ENCODE measurements at regions not wholly inside any gene's neighbourhood (a gene's known extent, or its start where the extent isn't known, plus 50 kb on each side); places are given as distances from the start of the nearest gene placed in this dataset.

DNA sequence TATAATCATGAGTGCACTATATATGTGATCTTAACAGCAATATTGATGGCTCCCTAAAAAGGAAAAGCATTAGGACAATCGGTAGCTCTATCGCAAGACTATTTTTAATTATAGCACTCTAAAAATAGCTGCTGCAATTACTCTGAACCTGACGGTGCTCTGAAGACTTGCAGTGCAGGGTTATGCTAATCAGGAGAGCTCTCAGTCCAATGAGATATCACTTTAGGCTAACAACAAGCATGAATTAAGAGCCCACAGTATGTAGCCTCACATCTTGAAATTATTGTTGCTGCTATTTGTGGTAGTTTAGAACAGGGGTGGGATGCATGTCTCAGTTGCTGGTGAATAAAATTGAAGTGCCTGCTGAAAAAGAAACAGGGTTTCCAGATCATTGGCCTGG, 515.8 kb upstream of the AKR1E2 start:
- no peak for ATAC-seq (replicated peaks in 1 of 2)

DNA sequence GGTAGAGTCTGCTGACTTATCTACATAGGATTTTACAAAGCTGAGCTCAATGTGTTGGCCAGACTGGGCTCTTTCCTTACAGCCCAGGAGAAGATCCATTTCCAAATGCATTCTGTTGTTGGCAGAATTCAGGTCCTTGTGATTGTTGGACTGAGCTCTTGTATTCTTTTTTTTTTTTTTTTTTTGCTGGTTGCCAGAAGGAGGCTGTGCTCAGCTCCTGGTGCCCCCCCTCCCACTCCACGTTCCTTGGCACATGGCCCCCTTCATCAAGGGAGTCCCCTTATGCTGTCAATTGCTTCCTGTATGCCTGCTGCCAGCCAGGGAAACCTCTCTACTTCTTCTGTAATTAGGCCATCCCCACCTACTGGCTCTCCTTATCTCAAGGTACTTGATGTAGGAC, 518.1 kb upstream of the AKR1E2 start:
- no peak overlapping the region for H3K4me3 Mint-ChIP-seq
- DNase-seq (no peak), ATAC-seq (replicated peaks in 1 of 2) (no peak)
- H3K27me3 Mint-ChIP-seq (ENCODE audit: low read depth) = peaks cover 20% of the 10 kb centered on the region
- H3K4me1 Mint-ChIP-seq (ENCODE audit: low read depth) = no peaks in the 10 kb centered on the region
- H3K9me3 Mint-ChIP-seq = peaks cover 0 to 4% of the 10 kb centered on the region in 2 donors
- no peak overlapping the region for H3K27ac Mint-ChIP-seq
- H3K36me3 Mint-ChIP-seq (ENCODE audit: insufficient read depth in 2 of 2) = no peaks in the 10 kb centered on the region

More for the DNA sequence above, 515.8 kb upstream of the AKR1E2 start:
- Mint-ChIP-seq H3K4me3 (no peak overlapping the region), H3K36me3 (ENCODE audit: insufficient read depth in 2 of 2) (no peaks in the 10 kb centered on the region), H3K27ac (no peak overlapping the region), H3K9me3 (peaks cover 0 to 5% of the 10 kb centered on the region in 2 donors), H3K4me1 (ENCODE audit: low read depth) (no peaks in the 10 kb centered on the region), H3K27me3 (ENCODE audit: low read depth) (peaks cover 14% of the 10 kb centered on the region)
- DNase-seq = no peak

DNA sequence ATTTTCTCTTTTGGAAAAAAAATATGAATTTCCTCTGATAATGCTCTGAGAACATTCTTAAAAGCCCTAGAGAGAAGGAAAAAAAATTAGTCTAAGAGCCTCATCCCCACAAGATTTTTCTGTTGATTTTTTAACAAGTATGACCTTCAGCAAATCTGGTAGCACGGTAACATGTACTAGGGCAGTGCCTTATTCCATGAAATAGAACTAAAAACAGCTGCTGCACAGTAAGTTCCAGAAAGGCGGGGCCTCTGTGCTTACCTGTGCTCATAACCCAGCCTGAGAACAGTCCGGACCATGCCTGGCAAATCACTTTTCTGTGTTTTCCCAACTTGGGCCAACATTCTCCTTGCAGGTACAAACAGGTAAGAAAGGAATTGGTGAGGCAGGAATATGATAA, 519.1 kb upstream of the AKR1E2 start:
- Mint-ChIP-seq H3K9me3 (peaks cover 0 to 4% of the 10 kb centered on the region in 2 donors), H3K27ac (no peak overlapping the region), H3K4me3 (no peak overlapping the region), H3K4me1 (ENCODE audit: low read depth) (no peaks in the 10 kb centered on the region), H3K36me3 (ENCODE audit: insufficient read depth in 2 of 2) (no peaks in the 10 kb centered on the region), H3K27me3 (ENCODE audit: low read depth) (peaks cover 20% of the 10 kb centered on the region)
- DNase-seq = no peak
- ATAC-seq (replicated peaks in 1 of 2) = no peak

DNA sequence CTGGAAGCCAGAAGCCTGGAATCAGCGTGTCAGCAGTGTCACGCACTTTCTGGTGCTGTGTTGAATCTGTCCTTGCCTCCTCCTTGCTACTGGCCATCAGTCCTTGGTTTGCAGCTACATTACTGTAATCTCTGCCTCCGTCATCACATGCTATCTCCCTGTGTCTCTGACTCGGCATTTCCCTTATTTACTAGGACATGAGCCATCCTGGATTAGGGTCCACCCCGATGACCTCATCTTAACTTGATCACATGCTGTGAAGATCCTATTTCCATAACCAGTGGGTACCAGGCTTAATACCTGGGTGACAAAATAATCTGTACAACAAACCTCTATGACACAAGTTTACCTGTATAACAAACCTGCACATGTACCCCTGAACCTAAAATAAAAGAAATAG, 518.0 kb upstream of the KLF6 start:
- no peak for DNase-seq
- Mint-ChIP-seq H3K4me3 (no peak overlapping the region), H3K9me3 (no peaks in the 10 kb centered on the region), H3K27me3 (ENCODE audit: low read depth) (peaks cover 6% of the 10 kb centered on the region), H3K27ac (no peak overlapping the region), H3K4me1 (ENCODE audit: low read depth) (no peaks in the 10 kb centered on the region), H3K36me3 (ENCODE audit: insufficient read depth in 2 of 2) (no peaks in the 10 kb centered on the region)
- ATAC-seq (replicated peaks in 1 of 2) = no peak

DNA sequence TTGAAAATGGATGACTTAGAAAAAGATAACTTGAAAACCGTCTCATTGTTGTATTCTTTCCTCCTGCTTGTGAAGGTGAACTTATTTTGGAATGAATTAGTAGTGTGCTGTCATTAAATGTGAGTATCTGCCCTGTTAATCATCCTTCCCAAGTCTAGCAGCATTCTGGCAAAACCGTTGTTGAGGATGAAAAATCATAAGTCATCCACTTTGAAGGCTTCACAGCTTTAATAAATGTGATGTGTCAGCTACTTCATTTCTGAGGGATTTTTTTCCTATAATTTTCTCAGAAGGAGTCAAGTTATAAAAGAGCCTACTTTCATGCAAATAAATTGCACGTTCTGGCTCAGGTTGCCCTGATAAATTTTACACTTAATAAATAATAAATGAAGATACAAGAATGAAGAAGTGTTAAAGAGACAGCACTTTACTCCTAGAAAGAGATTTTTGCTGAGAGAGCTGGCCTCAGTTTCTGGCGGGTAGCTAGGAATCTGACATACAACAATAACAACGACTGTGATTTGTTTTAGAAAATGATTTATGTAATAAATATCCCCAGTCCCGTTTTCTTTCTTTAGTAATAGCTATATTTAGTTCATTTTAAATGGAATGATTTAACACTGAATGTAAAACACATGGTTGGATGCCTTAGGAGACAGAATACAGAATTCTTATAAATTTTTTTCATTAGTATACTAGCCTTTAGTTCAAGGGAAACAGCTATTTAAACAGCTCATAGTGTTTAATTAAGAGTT, 516.5 kb upstream of the KLF6 start:
- Mint-ChIP-seq H3K27ac (no peak overlapping the region), H3K27me3 (ENCODE audit: low read depth) (peaks cover 6% of the 10 kb centered on the region), H3K4me1 (ENCODE audit: low read depth) (no peaks in the 10 kb centered on the region), H3K9me3 (no peaks in the 10 kb centered on the region), H3K36me3 (ENCODE audit: insufficient read depth in 2 of 2) (no peaks in the 10 kb centered on the region), H3K4me3 (no peak overlapping the region)
- no peak for ATAC-seq (replicated peaks in 1 of 2)
- no peak for DNase-seq

DNA sequence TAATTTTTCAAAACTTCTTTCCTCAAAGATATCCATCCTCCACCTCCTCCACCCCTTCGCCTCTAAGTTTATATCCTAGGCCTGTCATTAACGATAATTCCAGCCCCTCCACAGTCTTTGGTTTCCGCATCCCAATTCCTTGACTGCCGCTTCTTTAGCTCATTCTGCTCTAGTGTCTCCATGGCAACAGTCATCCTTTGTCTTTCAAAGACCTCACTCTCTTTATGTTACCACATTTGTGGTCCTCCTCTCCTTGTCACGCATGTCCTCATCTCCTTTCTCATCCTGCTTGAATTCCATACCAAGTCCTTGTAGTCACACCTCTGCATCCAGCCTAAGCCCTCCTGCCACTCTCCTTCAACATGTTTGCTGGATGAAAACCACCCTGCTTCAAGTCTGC, 511.2 kb upstream of the KLF6 start:
- H3K27ac Mint-ChIP-seq = no peak overlapping the region
- ATAC-seq (replicated peaks in 1 of 2) (no peak), DNase-seq (no peak)
- no peaks in the 10 kb centered on the region for H3K27me3 Mint-ChIP-seq (ENCODE audit: low read depth)
- H3K9me3 Mint-ChIP-seq = no peaks in the 10 kb centered on the region
- H3K4me1 Mint-ChIP-seq (ENCODE audit: low read depth) = no peaks in the 10 kb centered on the region
- H3K4me3 Mint-ChIP-seq = no peak overlapping the region
- H3K36me3 Mint-ChIP-seq (ENCODE audit: insufficient read depth in 2 of 2) = no peaks in the 10 kb centered on the region

DNA sequence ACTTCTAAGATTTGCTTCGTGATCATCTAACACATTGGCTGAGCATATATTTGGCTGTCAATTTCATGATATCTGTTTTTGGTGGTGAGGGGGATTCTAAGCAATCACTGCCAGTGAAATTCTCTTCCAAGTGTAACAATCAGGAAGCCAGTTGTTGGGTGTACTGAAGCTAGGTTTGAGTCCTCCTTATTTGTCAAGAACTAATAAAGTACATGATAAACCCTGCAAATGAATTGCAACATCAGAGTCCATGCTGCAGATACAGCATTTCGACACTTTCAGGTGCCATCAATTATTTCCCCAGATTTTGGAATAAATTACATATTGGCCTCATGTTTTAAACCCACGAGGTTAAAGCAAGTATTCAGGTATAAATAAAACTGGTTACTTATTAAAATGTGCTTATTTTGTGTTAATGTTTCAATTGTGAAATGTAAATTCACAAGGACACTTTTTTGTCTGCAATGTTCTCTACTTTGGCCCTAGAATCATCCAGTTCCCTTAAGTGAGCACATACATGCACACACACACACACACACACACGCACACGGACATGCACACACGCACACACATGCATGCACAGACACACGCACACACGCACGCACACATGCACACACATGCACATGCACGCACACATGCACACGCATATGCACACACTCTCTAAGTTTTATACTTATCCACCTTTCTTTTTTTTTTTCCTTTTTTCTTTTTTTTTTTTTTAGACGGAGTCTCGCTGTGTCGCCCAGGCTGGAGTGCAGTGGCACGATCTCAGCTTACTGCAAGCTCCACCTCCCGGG, 510.2 kb upstream of the KLF6 start:
- H3K4me3 Mint-ChIP-seq = no peak overlapping the region
- no peaks in the 10 kb centered on the region for H3K27me3 Mint-ChIP-seq (ENCODE audit: low read depth)
- no peaks in the 10 kb centered on the region for H3K9me3 Mint-ChIP-seq
- H3K4me1 Mint-ChIP-seq (ENCODE audit: low read depth) = no peaks in the 10 kb centered on the region
- ATAC-seq (replicated peaks in 1 of 2) (no peak), DNase-seq (no peak)
- no peaks in the 10 kb centered on the region for H3K36me3 Mint-ChIP-seq (ENCODE audit: insufficient read depth in 2 of 2)
- H3K27ac Mint-ChIP-seq = no peak overlapping the region

DNA sequence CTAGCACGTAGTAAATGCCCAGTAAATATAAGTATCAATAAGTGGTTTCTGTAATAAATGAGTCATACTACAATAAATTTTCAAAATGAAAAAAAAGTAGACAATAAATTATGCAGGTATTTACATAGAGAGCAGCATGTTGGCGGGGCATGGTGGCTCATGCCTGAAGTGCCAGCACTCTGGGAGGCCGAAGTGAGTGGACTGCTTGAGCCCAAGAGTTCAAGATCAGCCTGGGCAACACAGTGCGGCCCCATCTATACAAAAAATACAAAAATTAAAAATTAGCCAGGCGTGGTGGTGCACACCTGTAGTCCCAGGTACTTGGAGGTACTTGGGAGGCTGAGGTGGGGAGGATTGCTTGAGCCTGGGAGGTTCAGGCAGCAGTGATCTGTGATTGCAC, 509.3 kb upstream of the KLF6 start:
- Mint-ChIP-seq H3K4me1 (ENCODE audit: low read depth) (no peaks in the 10 kb centered on the region), H3K4me3 (no peak overlapping the region), H3K27me3 (ENCODE audit: low read depth) (no peaks in the 10 kb centered on the region), H3K36me3 (ENCODE audit: insufficient read depth in 2 of 2) (no peaks in the 10 kb centered on the region), H3K27ac (no peak overlapping the region), H3K9me3 (no peaks in the 10 kb centered on the region)
- DNase-seq (no peak), ATAC-seq (replicated peaks in 1 of 2) (no peak)

DNA sequence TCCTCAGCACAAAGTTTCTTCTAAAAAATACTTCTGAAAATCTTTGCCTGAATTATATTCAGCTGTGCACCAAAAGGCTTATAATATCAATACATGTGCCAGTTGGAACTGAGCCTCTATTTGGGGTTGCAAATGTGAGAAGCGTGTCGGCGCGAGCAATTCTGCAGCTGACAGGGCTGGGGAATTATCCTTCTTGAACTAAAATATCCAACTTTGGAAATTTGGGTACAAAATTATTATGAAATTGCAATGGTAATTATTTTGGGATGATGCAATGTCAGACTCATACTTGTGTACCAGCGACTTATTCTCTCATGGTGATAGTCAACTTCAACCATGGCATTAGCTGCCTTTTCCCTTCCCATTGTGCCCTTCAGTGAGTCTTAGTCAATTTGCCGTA, 507.0 kb upstream of the KLF6 start:
- Mint-ChIP-seq H3K4me1 (ENCODE audit: low read depth) (no peaks in the 10 kb centered on the region), H3K4me3 (no peak overlapping the region), H3K36me3 (ENCODE audit: insufficient read depth in 2 of 2) (no peaks in the 10 kb centered on the region), H3K9me3 (no peaks in the 10 kb centered on the region), H3K27me3 (ENCODE audit: low read depth) (no peaks in the 10 kb centered on the region), H3K27ac (no peak overlapping the region)
- ATAC-seq (replicated peaks in 1 of 2) = no peak
- DNase-seq = no peak

DNA sequence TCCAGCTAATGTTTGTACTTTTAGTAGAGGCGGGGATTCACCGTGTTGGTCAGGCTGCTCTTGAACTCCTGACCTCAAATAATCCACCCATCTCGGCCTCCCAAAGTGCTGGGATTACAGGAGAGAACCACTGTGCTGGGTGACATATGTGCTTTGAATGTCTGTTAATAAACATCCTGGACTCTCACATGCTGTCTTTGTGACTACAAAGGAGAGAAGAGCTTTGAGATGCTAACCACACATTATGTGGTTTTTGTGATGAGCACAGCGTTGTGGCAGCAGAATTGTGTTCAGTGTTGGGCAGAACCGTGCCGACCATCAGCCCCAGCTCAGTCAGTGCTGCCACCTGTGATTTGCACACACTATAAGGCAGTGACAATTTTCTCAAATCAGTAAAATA, 500.1 kb upstream of the KLF6 start:
- H3K27me3 Mint-ChIP-seq (ENCODE audit: low read depth) = no peaks in the 10 kb centered on the region
- ATAC-seq (replicated peaks in 1 of 2) = peak; percentile 73 to 91
- no peaks in the 10 kb centered on the region for H3K36me3 Mint-ChIP-seq (ENCODE audit: insufficient read depth in 2 of 2)
- H3K27ac Mint-ChIP-seq = no peak overlapping the region
- no peaks in the 10 kb centered on the region for H3K9me3 Mint-ChIP-seq
- DNase-seq = peak; percentile 12 to 20
- H3K4me1 Mint-ChIP-seq (ENCODE audit: low read depth) = peaks cover 12% of the 10 kb centered on the region
- H3K4me3 Mint-ChIP-seq = no peak overlapping the region

DNA sequence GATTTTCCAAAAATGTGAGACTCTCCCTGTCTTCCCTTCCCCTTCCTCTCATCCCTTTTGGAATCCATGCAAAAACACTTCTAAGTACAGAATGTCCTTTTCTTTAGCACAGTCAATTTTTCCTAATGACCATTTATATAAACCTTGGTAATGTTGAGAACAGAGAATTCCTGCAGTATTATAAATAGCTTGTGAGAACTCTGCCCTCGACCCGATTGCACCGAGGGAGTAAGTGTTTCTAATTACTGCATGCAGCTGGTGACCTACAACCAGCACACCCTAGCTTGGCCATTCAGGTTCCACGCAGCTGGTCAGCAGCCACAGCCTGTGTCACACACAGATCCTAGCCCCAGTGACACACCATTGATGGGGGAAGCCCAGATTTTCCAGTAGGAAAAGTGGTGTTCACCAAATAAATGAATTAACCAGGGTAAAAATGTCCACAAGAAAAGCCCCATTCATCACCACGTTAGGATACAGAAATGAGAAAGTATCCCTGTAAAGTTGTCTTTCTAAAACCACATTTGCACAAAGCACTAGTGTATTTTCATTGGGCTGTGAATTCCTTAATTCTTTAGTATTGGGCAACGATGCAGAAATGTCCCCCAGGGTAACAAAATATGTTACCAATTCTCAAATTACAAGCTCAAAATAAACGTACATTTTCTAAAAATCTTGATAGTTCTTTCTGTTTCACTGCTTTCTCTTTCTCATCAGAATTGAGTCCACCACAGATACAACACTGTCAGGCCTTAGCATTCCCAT, 499.0 kb upstream of the KLF6 start:
- H3K4me3 Mint-ChIP-seq = no peak overlapping the region
- no peaks in the 10 kb centered on the region for H3K9me3 Mint-ChIP-seq
- no peak overlapping the region for H3K27ac Mint-ChIP-seq
- no peaks in the 10 kb centered on the region for H3K27me3 Mint-ChIP-seq (ENCODE audit: low read depth)
- peaks cover 12% of the 10 kb centered on the region for H3K4me1 Mint-ChIP-seq (ENCODE audit: low read depth)
- H3K36me3 Mint-ChIP-seq (ENCODE audit: insufficient read depth in 2 of 2) = no peaks in the 10 kb centered on the region
- no peak for ATAC-seq (replicated peaks in 1 of 2)
- DNase-seq = no peak

DNA sequence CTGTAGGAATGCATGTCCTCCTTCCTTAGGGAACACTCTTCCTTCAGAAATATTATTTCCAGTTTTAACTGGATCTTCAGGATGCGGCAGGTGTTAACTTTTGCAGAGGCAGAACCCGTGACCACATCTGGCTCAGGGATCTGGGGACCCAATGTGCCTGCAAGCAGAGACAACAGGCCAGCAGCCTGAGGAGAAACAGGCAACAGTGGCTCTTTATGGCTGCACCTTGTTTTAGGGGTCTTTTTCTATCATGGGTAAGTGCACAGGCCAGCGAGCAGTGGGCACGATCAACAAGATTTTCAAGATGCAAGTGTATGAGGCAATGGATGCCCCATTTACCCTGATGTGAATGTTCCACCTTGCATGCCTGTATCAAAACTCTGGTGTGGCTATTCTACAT, 497.5 kb upstream of the KLF6 start:
- H3K27me3 Mint-ChIP-seq (ENCODE audit: low read depth) = no peaks in the 10 kb centered on the region
- H3K9me3 Mint-ChIP-seq = no peaks in the 10 kb centered on the region
- no peak for ATAC-seq (replicated peaks in 1 of 2)
- H3K36me3 Mint-ChIP-seq (ENCODE audit: insufficient read depth in 2 of 2) = no peaks in the 10 kb centered on the region
- no peak overlapping the region for H3K27ac Mint-ChIP-seq
- no peak for DNase-seq
- no peak overlapping the region for H3K4me3 Mint-ChIP-seq
- peaks cover 12% of the 10 kb centered on the region for H3K4me1 Mint-ChIP-seq (ENCODE audit: low read depth)

DNA sequence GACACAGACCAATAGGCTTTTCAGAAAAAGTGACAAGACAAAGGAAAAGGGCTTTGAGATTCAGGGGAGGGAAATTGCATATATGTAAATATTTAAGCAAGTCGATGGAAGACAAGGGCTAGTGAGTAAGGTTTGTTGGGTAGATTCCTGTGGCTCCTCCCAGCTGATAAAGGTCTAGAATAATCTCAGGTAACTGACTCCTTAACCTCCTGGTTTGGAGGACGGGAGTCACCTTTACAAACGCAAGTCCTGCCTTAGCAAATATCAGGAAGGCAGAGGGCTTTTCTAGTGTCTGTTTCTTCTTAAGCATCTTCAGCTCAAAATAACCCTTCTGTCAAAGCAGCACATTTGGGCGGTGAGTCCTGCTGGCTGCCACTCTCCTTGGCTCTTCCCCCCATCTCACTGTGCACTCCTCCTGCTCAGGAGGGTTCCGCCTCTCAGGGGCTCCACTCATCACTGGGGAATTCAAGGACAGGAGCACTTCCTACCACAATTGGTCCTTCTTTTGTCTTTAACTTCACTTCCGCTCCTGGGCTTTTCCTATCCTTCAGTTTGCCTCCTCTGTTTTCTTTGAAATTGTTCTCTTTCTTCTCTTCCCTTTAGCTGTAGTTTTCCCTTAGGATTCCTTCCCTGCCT, 496.3 kb upstream of the KLF6 start:
- Mint-ChIP-seq H3K36me3 (ENCODE audit: insufficient read depth in 2 of 2) (no peaks in the 10 kb centered on the region), H3K4me3 (no peak overlapping the region), H3K27ac (no peak overlapping the region), H3K4me1 (ENCODE audit: low read depth) (peaks cover 10% of the 10 kb centered on the region), H3K27me3 (ENCODE audit: low read depth) (no peaks in the 10 kb centered on the region), H3K9me3 (no peaks in the 10 kb centered on the region)
- no peak for DNase-seq
- ATAC-seq (replicated peaks in 1 of 2) = no peak
